Endodermal cell (in vitro differentiated cells): ENCODE measurements at regions not wholly inside any gene's neighbourhood (a gene's known extent, or its start where the extent isn't known, plus 50 kb on each side); places are given as distances from the start of the nearest gene placed in this dataset.

Source experiments
- DNase-seq: peaks from one replicate; pipeline ENCODE4 v3.0.0-alpha.2; 2017
- H3K27ac ChIP-seq: 2 replicates; pipeline ENCODE4 v1.5.1; 2013; ENCODE audit warnings: mild to moderate bottlenecking, low read depth, low read length, moderate library complexity
- H3K27me3 ChIP-seq: 2 replicates; pipeline ENCODE4 v1.6.1; 2013; ENCODE audit warnings: mild to moderate bottlenecking, low read length, moderate library complexity; ENCODE audit not compliant: insufficient read depth, control insufficient read depth, poor library complexity, severe bottlenecking
- H3K36me3 ChIP-seq: 2 replicates; pipeline ENCODE4 v1.7.0; 2013; ENCODE audit warnings: mild to moderate bottlenecking, low read length, moderate library complexity; ENCODE audit not compliant: control insufficient read depth, insufficient read depth
- H3K4me1 ChIP-seq: one replicate; pipeline ENCODE4 v1.7.0; 2013; ENCODE audit warnings: low read length; ENCODE audit not compliant: control insufficient read depth, insufficient read depth
- H3K4me3 ChIP-seq: 2 replicates; pipeline ENCODE4 v1.5.1; 2013; ENCODE audit warnings: mild to moderate bottlenecking, low read length, moderate library complexity
- H3K9ac ChIP-seq: 2 replicates; pipeline ENCODE4 v1.6.1; 2013; ENCODE audit warnings: mild to moderate bottlenecking, low read length, moderate library complexity; ENCODE audit not compliant: poor library complexity, severe bottlenecking; ENCODE audit errors: extremely low read depth
- H3K9me3 ChIP-seq: 2 replicates; pipeline ENCODE4 v1.6.1; 2013; ENCODE audit warnings: mild to moderate bottlenecking, low read length, moderate library complexity; ENCODE audit not compliant: control insufficient read depth
- H3K27ac Mint-ChIP-seq: 2 replicates; pipeline ENCODE4 v1.8.0; 2020; ENCODE audit warnings: mixed read lengths
- H3K27me3 Mint-ChIP-seq: 2 replicates; pipeline ENCODE4 v1.8.0; 2021; ENCODE audit warnings: mild to moderate bottlenecking, mixed read lengths; ENCODE audit not compliant: insufficient read depth
- H3K36me3 Mint-ChIP-seq: 2 replicates; pipeline ENCODE4 v1.8.0; 2020; ENCODE audit warnings: low read depth, mixed read lengths
- H3K4me1 Mint-ChIP-seq: 2 replicates; pipeline ENCODE4 v1.8.0; 2020; ENCODE audit warnings: mixed read lengths
- H3K4me3 Mint-ChIP-seq: 2 replicates; pipeline ENCODE4 v1.8.0; 2020; ENCODE audit warnings: mild to moderate bottlenecking, moderate library complexity, mixed read lengths
- H3K9me3 Mint-ChIP-seq: 2 replicates; pipeline ENCODE4 v1.8.0; 2020; ENCODE audit warnings: mild to moderate bottlenecking, mixed read lengths
- CTCF ChIP-seq: fragments of 200-600 bp; sonication (generic); conservative IDR thresholded peaks from 2 replicates; pipeline ENCODE4 v1.5.0; 2021; ENCODE audit warnings: antibody characterized with exemption, mild to moderate bottlenecking
- WGBS, 2 experiments: methylation state at CpG; one replicate each; pipeline versions ENCODE4 v1.1.5 to v1.1.7; 2013; ENCODE audit warnings: missing lambda C conversion rate in 2 of 2, mixed read lengths in 1 of 2; ENCODE audit not compliant: insufficient coverage in 1 of 2, insufficient read length in 1 of 2; 5-methylcytosine and 5-hydroxymethylcytosine counted together

- no peak for TF ChIP-seq CTCF
- no peak for DNase-seq
- H3K4me3 Mint-ChIP-seq = no peak overlapping the region
- H3K36me3 ChIP-seq = no peaks in the 10 kb centered on the region
- H3K36me3 Mint-ChIP-seq = no peaks in the 10 kb centered on the region
- H3K27me3 Mint-ChIP-seq = no peaks in the 10 kb centered on the region
- H3K9me3 Mint-ChIP-seq = peaks cover 7% of the 10 kb centered on the region
- no peak overlapping the region for H3K27ac Mint-ChIP-seq
- no peak overlapping the region for H3K9ac ChIP-seq
- no peaks in the 10 kb centered on the region for H3K27me3 ChIP-seq
- H3K4me1 ChIP-seq = no peaks in the 10 kb centered on the region
- H3K4me1 Mint-ChIP-seq = no peaks in the 10 kb centered on the region
- H3K9me3 ChIP-seq = peaks cover 9% of the 10 kb centered on the region
- H3K4me3 ChIP-seq = no peak overlapping the region
- 75 to 100% methylated on average over 1 of the region's 1 CpG for WGBS, 2 experiments
- no peak overlapping the region for H3K27ac ChIP-seq
Observed at GRCh38 chr14:61953602-61954001, 191.4 kb downstream of the SNAPC1 start.

- Histone ChIP-seq H3K9ac (no peak overlapping the region), H3K36me3 (no peaks in the 10 kb centered on the region), H3K27me3 (no peaks in the 10 kb centered on the region), H3K4me1 (no peaks in the 10 kb centered on the region), H3K4me3 (no peak overlapping the region), H3K9me3 (peaks cover 9% of the 10 kb centered on the region), H3K27ac (no peak overlapping the region)
- Mint-ChIP-seq H3K4me1 (no peaks in the 10 kb centered on the region), H3K27ac (no peak overlapping the region), H3K27me3 (no peaks in the 10 kb centered on the region), H3K9me3 (peaks cover 7% of the 10 kb centered on the region), H3K4me3 (no peak overlapping the region), H3K36me3 (no peaks in the 10 kb centered on the region)
- no peak for DNase-seq
- TF ChIP-seq CTCF = no peak
- 91 to 94% methylated on average over 3 of the region's 3 CpGs for WGBS, 2 experiments
Observed at GRCh38 chr14:61954306-61954705, 192.1 kb downstream of the SNAPC1 start.

GRCh38 chr14:61956517-61956916, 194.3 kb downstream of the SNAPC1 start:
- TF ChIP-seq CTCF = no peak
- Histone ChIP-seq H3K9me3 (peaks cover 9% of the 10 kb centered on the region), H3K27ac (no peak overlapping the region), H3K4me1 (no peaks in the 10 kb centered on the region), H3K27me3 (no peaks in the 10 kb centered on the region), H3K4me3 (no peak overlapping the region), H3K9ac (no peak overlapping the region), H3K36me3 (no peaks in the 10 kb centered on the region)
- Mint-ChIP-seq H3K27ac (no peak overlapping the region), H3K27me3 (no peaks in the 10 kb centered on the region), H3K4me1 (no peaks in the 10 kb centered on the region), H3K4me3 (no peak overlapping the region), H3K36me3 (no peaks in the 10 kb centered on the region), H3K9me3 (peaks cover 9% of the 10 kb centered on the region)
- 86 to 100% methylated on average over 1 of the region's 1 CpG for WGBS, 2 experiments
- no peak for DNase-seq
